Activated naive CD4-positive, alpha-beta T cell treated with anti-CD3 and anti-CD28 coated beads, Interleukin-2, amount 10 ng/mL, durations not matched to agents 7 days and 5 days (primary cell): ENCODE measurements at regions not wholly inside any gene's neighbourhood (a gene's known extent, or its start where the extent isn't known, plus 50 kb on each side); places are given as distances from the start of the nearest gene placed in this dataset.

Experiments used
- CTCF ChIA-PET: fragments of 350-600 bp; sonication (Branson Sonifier 250); formaldehyde crosslinking; loops from one replicate; lab custom pipeline; 2021; ENCODE audit warnings: antibody characterized with exemption; lab: Charles Lee
- DNase-seq: peaks from one replicate; pipeline ENCODE4 v3.0.0-alpha.2; 2020
- H3K27ac Mint-ChIP-seq: one replicate; pipeline ENCODE4 v1.8.0; 2021; ENCODE audit warnings: mild to moderate bottlenecking, moderate library complexity, mixed read lengths
- H3K27me3 Mint-ChIP-seq: one replicate; pipeline ENCODE4 v1.8.0; 2021; ENCODE audit warnings: mild to moderate bottlenecking, mixed read lengths
- H3K36me3 Mint-ChIP-seq: one replicate; pipeline ENCODE4 v1.8.0; 2021; ENCODE audit warnings: mixed read lengths
- H3K4me1 Mint-ChIP-seq: one replicate; pipeline ENCODE4 v1.8.0; 2021; ENCODE audit warnings: mixed read lengths
- H3K4me3 Mint-ChIP-seq: one replicate; pipeline ENCODE4 v1.8.0; 2021; ENCODE audit warnings: mild to moderate bottlenecking, moderate library complexity, mixed read lengths
- H3K9me3 Mint-ChIP-seq: one replicate; pipeline ENCODE4 v1.8.0; 2021; ENCODE audit warnings: mixed read lengths

- Mint-ChIP-seq H3K36me3 (no peaks in the 10 kb centered on the region), H3K4me1 (no peaks in the 10 kb centered on the region), H3K27me3 (no peaks in the 10 kb centered on the region), H3K27ac (no peak overlapping the region), H3K4me3 (no peak overlapping the region), H3K9me3 (peaks cover 3% of the 10 kb centered on the region)
- CTCF ChIA-PET, result no interaction called here
- DNase-seq, result no peak
Measured at GRCh38 chr4:32112891-32113290, 1392.7 kb downstream of the PCDH7 start.

DNA sequence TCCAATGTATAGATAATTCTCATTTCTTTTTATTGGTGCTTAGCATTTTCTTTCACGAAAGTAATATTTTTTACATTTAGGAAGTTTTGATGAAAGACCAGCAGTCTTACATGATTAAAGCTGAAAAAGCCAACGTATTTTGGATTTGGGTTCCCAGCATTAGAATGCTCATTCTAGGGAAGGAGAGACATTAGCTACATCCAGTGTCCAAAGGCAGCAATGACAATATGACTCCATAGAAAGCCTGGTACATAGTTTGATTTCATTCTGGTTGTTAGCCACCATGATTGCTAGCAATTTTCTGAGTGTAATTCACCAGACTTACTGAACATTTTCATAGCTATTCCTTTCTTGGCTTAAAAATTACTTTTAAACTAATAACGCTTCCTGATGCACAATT is 1397.5 kb downstream of the PCDH7 start:
- no peak for DNase-seq
- H3K9me3 Mint-ChIP-seq, result peaks cover 3% of the 10 kb centered on the region
- CTCF ChIA-PET, result no interaction called here
- H3K4me1 Mint-ChIP-seq, result no peaks in the 10 kb centered on the region
- H3K27ac Mint-ChIP-seq, result no peak overlapping the region
- no peaks in the 10 kb centered on the region for H3K36me3 Mint-ChIP-seq
- no peaks in the 10 kb centered on the region for H3K27me3 Mint-ChIP-seq
- H3K4me3 Mint-ChIP-seq, result no peak overlapping the region

- H3K36me3 Mint-ChIP-seq, result no peaks in the 10 kb centered on the region
Measured at GRCh38 chr4:32119907-32120306, 1399.7 kb downstream of the PCDH7 start.

GRCh38 chr4:32128549-32128948 is 1408.4 kb downstream of the PCDH7 start:
- Mint-ChIP-seq H3K27me3 (no peaks in the 10 kb centered on the region), H3K4me3 (no peak overlapping the region), H3K27ac (no peak overlapping the region), H3K4me1 (no peaks in the 10 kb centered on the region), H3K9me3 (peaks cover 16% of the 10 kb centered on the region), H3K36me3 (no peaks in the 10 kb centered on the region)
- CTCF ChIA-PET, result no interaction called here
- DNase-seq, result no peak

More at GRCh38 chr4:32119907-32120306, 1399.7 kb downstream of the PCDH7 start:
- CTCF ChIA-PET, result no interaction called here
- DNase-seq, result no peak
- no peaks in the 10 kb centered on the region for H3K4me1 Mint-ChIP-seq
- no peak overlapping the region for H3K4me3 Mint-ChIP-seq
- peaks cover 13% of the 10 kb centered on the region for H3K9me3 Mint-ChIP-seq
- no peak overlapping the region for H3K27ac Mint-ChIP-seq
- H3K27me3 Mint-ChIP-seq, result no peaks in the 10 kb centered on the region

- Mint-ChIP-seq H3K36me3 (no peaks in the 10 kb centered on the region), H3K9me3 (peaks cover 10% of the 10 kb centered on the region), H3K27me3 (no peaks in the 10 kb centered on the region), H3K4me1 (no peaks in the 10 kb centered on the region), H3K27ac (no peak overlapping the region), H3K4me3 (no peak overlapping the region)
- DNase-seq, result no peak
- CTCF ChIA-PET, result no interaction called here
Measured at GRCh38 chr4:32129967-32130366, 1409.8 kb downstream of the PCDH7 start.

DNA sequence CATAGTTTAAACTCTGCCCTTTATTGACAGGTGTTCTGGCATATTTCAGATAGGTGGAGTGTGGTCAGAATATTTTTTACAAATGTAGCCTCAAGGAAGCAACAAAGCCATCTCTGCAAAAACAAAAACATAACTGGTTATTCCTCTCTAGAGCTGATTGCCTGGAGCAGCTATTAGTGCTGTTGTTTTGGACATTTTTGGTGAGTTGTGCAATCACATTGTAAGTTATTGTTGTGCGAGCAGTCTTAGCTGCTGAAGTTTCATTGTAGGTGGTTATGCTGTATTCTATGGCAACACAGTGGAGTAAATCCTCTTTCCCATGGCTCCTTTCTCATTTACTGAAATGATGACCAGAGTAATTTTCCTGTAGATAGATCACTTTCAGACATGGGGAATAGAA is 1413.0 kb downstream of the PCDH7 start:
- no peak for DNase-seq
- no peak overlapping the region for H3K4me3 Mint-ChIP-seq
- H3K27me3 Mint-ChIP-seq, result no peaks in the 10 kb centered on the region
- no peaks in the 10 kb centered on the region for H3K4me1 Mint-ChIP-seq
- H3K9me3 Mint-ChIP-seq, result peaks cover 2% of the 10 kb centered on the region
- H3K27ac Mint-ChIP-seq, result no peak overlapping the region
- no peaks in the 10 kb centered on the region for H3K36me3 Mint-ChIP-seq
- CTCF ChIA-PET, result no interaction called here

DNA sequence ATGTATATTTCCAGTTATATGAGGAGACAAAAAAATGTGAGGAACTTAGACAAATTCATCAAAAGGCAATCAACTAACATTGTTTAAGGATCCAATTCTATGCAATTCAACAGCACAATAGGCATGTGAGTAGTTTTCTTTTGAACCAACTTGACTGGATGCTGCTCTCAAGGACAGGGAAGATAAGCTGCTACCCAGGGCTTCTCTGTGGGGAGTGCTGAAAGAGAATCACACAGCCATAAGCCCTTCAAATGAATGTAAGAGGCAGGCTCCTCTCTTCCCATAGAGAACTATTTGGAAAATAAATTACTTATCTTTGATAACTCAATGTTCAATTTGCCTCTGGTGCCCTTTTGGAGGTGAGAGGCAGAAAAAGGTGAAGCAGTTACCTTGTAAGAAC is 1413.6 kb downstream of the PCDH7 start:
- CTCF ChIA-PET, result no interaction called here
- no peak for DNase-seq
- Mint-ChIP-seq H3K4me3 (no peak overlapping the region), H3K4me1 (no peaks in the 10 kb centered on the region), H3K27me3 (no peaks in the 10 kb centered on the region), H3K27ac (no peak overlapping the region), H3K9me3 (no peaks in the 10 kb centered on the region), H3K36me3 (no peaks in the 10 kb centered on the region)

DNA sequence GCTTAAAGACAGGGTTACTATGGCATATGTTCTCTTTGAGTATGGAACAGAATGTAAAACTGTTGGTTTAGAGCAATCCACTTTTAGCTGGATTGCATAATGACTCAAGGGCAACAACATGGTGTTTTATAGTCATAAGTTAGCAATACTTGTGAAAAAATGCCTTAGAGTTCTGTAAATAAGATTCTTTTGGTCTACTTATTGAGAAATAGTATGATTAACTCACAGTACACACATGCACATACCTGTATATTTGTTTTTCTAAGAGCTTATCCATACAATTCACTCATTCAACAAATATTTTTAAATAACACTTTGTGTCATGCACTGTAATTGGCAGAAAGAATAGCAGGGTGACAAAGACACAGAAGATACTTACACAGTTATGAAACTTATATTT is 1415.5 kb downstream of the PCDH7 start:
- Mint-ChIP-seq H3K4me1 (no peaks in the 10 kb centered on the region), H3K9me3 (no peaks in the 10 kb centered on the region), H3K27ac (no peak overlapping the region), H3K4me3 (no peak overlapping the region), H3K36me3 (no peaks in the 10 kb centered on the region), H3K27me3 (no peaks in the 10 kb centered on the region)
- DNase-seq, result no peak
- CTCF ChIA-PET, result no interaction called here

- H3K27ac Mint-ChIP-seq, result no peak overlapping the region
- no peaks in the 10 kb centered on the region for H3K4me1 Mint-ChIP-seq
- H3K36me3 Mint-ChIP-seq, result no peaks in the 10 kb centered on the region
- DNase-seq, result no peak
- CTCF ChIA-PET, result no interaction called here
- H3K27me3 Mint-ChIP-seq, result no peaks in the 10 kb centered on the region
- H3K4me3 Mint-ChIP-seq, result no peak overlapping the region
- no peaks in the 10 kb centered on the region for H3K9me3 Mint-ChIP-seq
Measured at GRCh38 chr4:32136081-32136787, 1416.1 kb downstream of the PCDH7 start.

GRCh38 chr4:32140636-32141035 is 1420.5 kb downstream of the PCDH7 start:
- H3K27ac Mint-ChIP-seq, result no peak overlapping the region
- H3K36me3 Mint-ChIP-seq, result no peaks in the 10 kb centered on the region
- CTCF ChIA-PET, result no interaction called here
- H3K27me3 Mint-ChIP-seq, result no peaks in the 10 kb centered on the region
- no peaks in the 10 kb centered on the region for H3K4me1 Mint-ChIP-seq
- H3K9me3 Mint-ChIP-seq, result peaks cover 3% of the 10 kb centered on the region
- no peak overlapping the region for H3K4me3 Mint-ChIP-seq
- DNase-seq, result no peak

- no peaks in the 10 kb centered on the region for H3K36me3 Mint-ChIP-seq
- CTCF ChIA-PET, result no interaction called here
- H3K9me3 Mint-ChIP-seq, result peaks cover 3% of the 10 kb centered on the region
- no peak overlapping the region for H3K4me3 Mint-ChIP-seq
- H3K27ac Mint-ChIP-seq, result no peak overlapping the region
- H3K27me3 Mint-ChIP-seq, result no peaks in the 10 kb centered on the region
- no peak for DNase-seq
- no peaks in the 10 kb centered on the region for H3K4me1 Mint-ChIP-seq
Measured at GRCh38 chr4:32142075-32142474, 1421.9 kb downstream of the PCDH7 start.

- no peaks in the 10 kb centered on the region for H3K4me1 Mint-ChIP-seq
Measured at GRCh38 chr4:32145987-32146386, 1425.8 kb downstream of the PCDH7 start.

GRCh38 chr4:32147446-32148085 is 1427.4 kb downstream of the PCDH7 start:
- Mint-ChIP-seq H3K27me3 (no peaks in the 10 kb centered on the region), H3K36me3 (no peaks in the 10 kb centered on the region), H3K4me1 (no peaks in the 10 kb centered on the region), H3K27ac (no peak overlapping the region), H3K4me3 (no peak overlapping the region), H3K9me3 (peaks cover 10% of the 10 kb centered on the region)
- CTCF ChIA-PET, result no interaction called here
- DNase-seq, result no peak

More at GRCh38 chr4:32145987-32146386, 1425.8 kb downstream of the PCDH7 start:
- Mint-ChIP-seq H3K27me3 (no peaks in the 10 kb centered on the region), H3K9me3 (peaks cover 10% of the 10 kb centered on the region), H3K27ac (no peak overlapping the region), H3K36me3 (no peaks in the 10 kb centered on the region), H3K4me3 (no peak overlapping the region)
- CTCF ChIA-PET, result no interaction called here
- DNase-seq, result no peak

- CTCF ChIA-PET, result no interaction called here
- Mint-ChIP-seq H3K4me1 (no peaks in the 10 kb centered on the region), H3K9me3 (peaks cover 10% of the 10 kb centered on the region), H3K4me3 (no peak overlapping the region), H3K36me3 (no peaks in the 10 kb centered on the region), H3K27ac (no peak overlapping the region), H3K27me3 (no peaks in the 10 kb centered on the region)
- no peak for DNase-seq
Measured at GRCh38 chr4:32148111-32148666, 1428.0 kb downstream of the PCDH7 start.

GRCh38 chr4:32158961-32159360 is 1438.8 kb downstream of the PCDH7 start:
- Mint-ChIP-seq H3K9me3 (peaks cover 5% of the 10 kb centered on the region), H3K27ac (no peak overlapping the region), H3K36me3 (no peaks in the 10 kb centered on the region), H3K4me3 (no peak overlapping the region), H3K4me1 (no peaks in the 10 kb centered on the region), H3K27me3 (no peaks in the 10 kb centered on the region)
- CTCF ChIA-PET, result no interaction called here
- DNase-seq, result no peak
